OCI-LY7 (cell line): ENCODE measurements at regions not wholly inside any gene's neighbourhood (a gene's known extent, or its start where the extent isn't known, plus 50 kb on each side); places are given as distances from the start of the nearest gene placed in this dataset.

Source experiments
- EZH2phosphoT487 ChIP-seq: fragments of 200-600 bp; sonication (generic); IDR thresholded peaks from 2 replicates; pipeline ENCODE4 v1.6.1; 2018; ENCODE audit warnings: low read depth, borderline replicate concordance, mild to moderate bottlenecking, mixed run types, antibody characterized with exemption, low read length, moderate library complexity, mixed read lengths
- TF ChIP-seq, protein P1 (sequence below): fragments of 200-600 bp; sonication (generic); conservative IDR thresholded peaks from 2 replicates; pipeline ENCODE4 v1.5.1; 2014; ENCODE audit warnings: mild to moderate bottlenecking, antibody characterized with exemption, low read length, moderate library complexity, mixed read lengths

DNA sequence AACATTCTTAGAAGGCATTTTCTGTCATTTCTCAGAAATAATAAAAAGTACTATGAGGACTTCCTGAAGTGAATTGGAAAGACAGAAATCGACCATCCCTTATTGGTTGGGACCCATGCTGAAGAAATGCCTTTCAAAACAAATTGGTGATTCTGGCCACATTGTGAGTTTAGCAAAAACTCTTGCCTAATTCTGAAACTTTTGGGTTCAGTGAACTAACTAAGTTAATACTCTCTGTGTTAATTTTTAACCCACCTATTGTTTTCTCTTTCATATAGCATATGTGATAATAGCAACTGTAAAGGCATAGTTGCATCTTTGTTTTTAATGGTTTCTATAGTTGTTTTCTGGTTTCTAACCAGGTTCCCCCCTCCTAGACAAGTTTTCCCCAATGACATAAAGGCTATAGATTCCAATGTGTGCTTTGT lies 129.3 kb upstream of the FAT1 start:
- TF ChIP-seq, protein P1, sequence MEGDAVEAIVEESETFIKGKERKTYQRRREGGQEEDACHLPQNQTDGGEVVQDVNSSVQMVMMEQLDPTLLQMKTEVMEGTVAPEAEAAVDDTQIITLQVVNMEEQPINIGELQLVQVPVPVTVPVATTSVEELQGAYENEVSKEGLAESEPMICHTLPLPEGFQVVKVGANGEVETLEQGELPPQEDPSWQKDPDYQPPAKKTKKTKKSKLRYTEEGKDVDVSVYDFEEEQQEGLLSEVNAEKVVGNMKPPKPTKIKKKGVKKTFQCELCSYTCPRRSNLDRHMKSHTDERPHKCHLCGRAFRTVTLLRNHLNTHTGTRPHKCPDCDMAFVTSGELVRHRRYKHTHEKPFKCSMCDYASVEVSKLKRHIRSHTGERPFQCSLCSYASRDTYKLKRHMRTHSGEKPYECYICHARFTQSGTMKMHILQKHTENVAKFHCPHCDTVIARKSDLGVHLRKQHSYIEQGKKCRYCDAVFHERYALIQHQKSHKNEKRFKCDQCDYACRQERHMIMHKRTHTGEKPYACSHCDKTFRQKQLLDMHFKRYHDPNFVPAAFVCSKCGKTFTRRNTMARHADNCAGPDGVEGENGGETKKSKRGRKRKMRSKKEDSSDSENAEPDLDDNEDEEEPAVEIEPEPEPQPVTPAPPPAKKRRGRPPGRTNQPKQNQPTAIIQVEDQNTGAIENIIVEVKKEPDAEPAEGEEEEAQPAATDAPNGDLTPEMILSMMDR = no peak
- TF ChIP-seq EZH2phosphoT487 = no peak
